ENCODE measurements at regions not wholly inside any gene's neighbourhood (a gene's known extent, or its start where the extent isn't known, plus 50 kb on each side); places are given as distances from the start of the nearest gene placed in this dataset.
A peak's percentile ranks its signal among the peaks of the same experiment; 100 is the strongest.

DNA sequence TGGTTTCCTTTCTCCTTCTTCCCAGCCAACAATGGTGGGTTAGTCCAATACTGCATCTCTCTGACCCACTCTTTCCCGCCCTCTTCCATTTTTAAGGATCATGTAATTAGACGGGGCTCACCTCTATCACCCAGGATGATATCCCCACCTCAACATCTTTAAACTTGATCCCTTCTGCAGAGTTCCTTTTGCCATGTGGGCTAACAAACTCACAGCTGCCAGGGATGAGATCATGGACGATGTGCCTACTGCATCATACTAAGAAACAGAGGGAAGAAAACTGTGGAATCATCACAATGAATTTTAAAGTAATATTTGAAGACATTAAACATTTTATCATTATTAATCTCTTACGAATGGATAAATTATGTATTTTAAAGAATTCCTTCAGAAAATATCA is 183.5 kb downstream of the RDH14 start:
- H3K4me3 ChIP-seq (ENCODE audit: low read depth, low read length), result no peak overlapping the region
- DNase-seq (ENCODE audit: low read depth), result no peak
- TF ChIP-seq, protein P1, sequence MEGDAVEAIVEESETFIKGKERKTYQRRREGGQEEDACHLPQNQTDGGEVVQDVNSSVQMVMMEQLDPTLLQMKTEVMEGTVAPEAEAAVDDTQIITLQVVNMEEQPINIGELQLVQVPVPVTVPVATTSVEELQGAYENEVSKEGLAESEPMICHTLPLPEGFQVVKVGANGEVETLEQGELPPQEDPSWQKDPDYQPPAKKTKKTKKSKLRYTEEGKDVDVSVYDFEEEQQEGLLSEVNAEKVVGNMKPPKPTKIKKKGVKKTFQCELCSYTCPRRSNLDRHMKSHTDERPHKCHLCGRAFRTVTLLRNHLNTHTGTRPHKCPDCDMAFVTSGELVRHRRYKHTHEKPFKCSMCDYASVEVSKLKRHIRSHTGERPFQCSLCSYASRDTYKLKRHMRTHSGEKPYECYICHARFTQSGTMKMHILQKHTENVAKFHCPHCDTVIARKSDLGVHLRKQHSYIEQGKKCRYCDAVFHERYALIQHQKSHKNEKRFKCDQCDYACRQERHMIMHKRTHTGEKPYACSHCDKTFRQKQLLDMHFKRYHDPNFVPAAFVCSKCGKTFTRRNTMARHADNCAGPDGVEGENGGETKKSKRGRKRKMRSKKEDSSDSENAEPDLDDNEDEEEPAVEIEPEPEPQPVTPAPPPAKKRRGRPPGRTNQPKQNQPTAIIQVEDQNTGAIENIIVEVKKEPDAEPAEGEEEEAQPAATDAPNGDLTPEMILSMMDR (conservative IDR thresholded peaks at IDR 0.05; ENCODE audit: low read depth, low read length), result no peak

DNA sequence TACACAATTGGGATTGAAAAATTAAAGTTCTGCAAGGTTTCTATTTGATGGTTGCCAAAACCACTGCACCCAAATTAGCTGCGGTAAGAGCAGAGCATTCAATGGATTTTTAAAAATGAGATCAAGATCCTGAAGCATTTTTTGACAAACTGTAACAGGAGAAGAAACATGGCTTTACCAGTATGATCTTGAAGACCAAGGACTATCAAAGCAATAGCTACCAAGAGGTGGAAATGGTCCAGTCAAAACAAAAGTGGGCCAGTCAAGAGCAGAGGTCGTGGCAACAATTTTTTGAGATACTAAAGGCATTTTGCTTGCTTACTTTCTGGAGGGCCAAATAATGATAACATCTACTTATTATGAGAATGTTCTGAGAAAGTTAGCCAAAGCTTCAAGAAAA is 186.8 kb downstream of the RDH14 start:
- TF ChIP-seq, protein P1 (conservative IDR thresholded peaks at IDR 0.05; ENCODE audit: low read depth, low read length), result no peak
- peak; percentile 37 for DNase-seq (ENCODE audit: low read depth)
- no peak overlapping the region for H3K4me3 ChIP-seq (ENCODE audit: low read depth, low read length)

DNA sequence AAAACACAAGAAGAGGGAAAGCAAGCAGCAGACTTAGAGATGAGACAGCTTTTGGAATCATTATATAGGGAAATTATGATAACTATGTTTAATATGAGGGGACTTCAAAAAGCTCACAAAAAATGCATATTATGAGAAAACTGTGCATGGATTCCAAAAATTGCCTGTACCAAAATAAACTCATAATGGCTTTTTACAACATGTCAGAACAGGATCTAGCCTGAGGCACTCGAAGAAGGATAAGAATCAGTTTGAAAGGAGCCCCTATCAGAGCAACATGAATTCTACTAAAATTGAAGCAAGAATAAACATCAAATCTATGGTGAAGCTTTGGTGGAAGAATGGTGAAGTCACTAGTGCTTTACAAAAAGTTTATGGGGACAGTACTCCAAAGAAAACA is 187.4 kb downstream of the RDH14 start:
- no peak for DNase-seq (ENCODE audit: low read depth)
- TF ChIP-seq, protein P1 (conservative IDR thresholded peaks at IDR 0.05; ENCODE audit: low read depth, low read length), result no peak
- no peak overlapping the region for H3K4me3 ChIP-seq (ENCODE audit: low read depth, low read length)

DNA sequence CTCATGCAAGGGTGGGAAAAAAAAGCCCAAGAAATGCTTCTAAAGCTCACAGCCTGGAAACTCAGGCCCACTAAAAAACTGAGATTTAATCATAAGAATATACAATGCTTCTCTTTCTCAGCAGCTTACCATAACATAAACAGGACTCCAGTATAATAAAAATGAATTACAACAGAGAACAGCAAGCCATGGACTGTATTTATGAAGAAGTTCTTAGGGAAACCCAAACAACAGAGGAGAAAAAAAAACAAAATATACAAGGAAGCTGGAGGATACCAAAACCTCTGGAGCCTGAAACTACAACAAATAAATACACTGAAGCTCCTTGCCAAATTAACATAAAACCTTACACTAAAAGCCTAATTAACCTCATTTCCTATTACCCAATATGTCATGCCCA is 187.8 kb downstream of the RDH14 start:
- DNase-seq (ENCODE audit: low read depth), result no peak
- TF ChIP-seq, protein P1 (conservative IDR thresholded peaks at IDR 0.05; ENCODE audit: low read depth, low read length), result no peak

DNA sequence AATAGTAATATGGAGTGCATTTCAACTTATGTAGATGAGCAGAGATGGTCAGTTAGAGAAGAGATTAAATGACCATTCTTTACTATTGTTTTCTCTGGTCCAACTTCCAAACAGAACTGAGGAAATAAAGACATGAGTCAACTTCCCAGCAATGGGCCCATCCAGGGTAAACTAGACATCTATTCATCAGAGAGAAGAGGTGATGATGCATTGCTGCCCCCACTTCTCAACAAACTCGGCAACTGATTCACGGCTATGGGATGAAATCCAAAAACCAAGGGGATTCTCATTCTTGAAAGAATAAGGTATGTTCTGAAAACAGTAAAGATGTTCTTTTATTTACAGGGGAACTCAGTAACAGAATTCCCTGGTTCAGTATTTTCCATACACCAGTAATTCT is 190.7 kb downstream of the RDH14 start:
- TF ChIP-seq, protein P1 (conservative IDR thresholded peaks at IDR 0.05; ENCODE audit: low read depth, low read length), result no peak
- DNase-seq (ENCODE audit: low read depth), result peak; percentile 54
- no peak overlapping the region for H3K4me3 ChIP-seq (ENCODE audit: low read depth, low read length)

More for the DNA sequence above, 187.8 kb downstream of the RDH14 start:
- no peak overlapping the region for H3K4me3 ChIP-seq (ENCODE audit: low read depth, low read length)

DNA sequence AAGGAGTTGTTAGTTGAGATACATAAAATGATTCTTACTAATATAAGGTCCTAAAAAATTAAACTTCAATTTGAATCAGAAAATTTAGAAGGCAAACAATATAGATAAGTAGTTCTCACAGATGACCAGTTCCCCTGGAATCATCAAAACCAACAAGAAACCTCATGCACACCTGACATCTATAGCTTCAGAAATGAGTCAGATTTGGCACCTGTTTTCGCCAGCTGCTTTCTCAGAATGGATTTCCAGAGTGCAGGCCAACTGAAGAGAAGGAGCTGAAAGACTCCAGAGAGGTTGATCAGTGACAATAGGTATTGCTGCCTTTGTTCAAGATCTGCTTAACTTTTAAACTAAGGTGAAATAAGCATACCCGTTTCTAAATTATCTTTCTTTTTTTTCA is 192.4 kb downstream of the RDH14 start:
- no peak for DNase-seq (ENCODE audit: low read depth)
- TF ChIP-seq, protein P1 (conservative IDR thresholded peaks at IDR 0.05; ENCODE audit: low read depth, low read length), result no peak

DNA sequence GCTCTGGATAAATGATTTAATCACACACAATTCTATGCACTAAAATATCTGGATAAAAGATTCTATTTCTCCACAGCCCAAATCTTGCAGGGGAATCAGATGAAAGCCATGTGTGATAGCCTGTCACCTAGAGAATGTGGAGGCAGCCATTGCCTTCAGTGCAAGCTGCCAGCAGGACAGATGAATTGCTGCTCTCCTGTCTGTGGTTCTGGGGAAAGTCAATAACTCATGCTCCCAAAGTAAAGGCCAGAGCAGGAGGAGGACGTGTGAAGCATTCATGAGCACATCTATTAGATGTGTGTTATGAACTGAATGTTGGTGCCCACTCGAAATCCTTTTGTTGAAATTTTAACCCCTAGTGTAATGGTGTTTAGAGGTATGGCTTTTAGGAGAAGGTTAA is 195.1 kb downstream of the RDH14 start:
- no peak overlapping the region for H3K4me3 ChIP-seq (ENCODE audit: low read depth, low read length)
- no peak for DNase-seq (ENCODE audit: low read depth)
- TF ChIP-seq, protein P1 (conservative IDR thresholded peaks at IDR 0.05; ENCODE audit: low read depth, low read length), result no peak

More for the DNA sequence above, 192.4 kb downstream of the RDH14 start:
- H3K4me3 ChIP-seq (ENCODE audit: low read depth, low read length), result no peak overlapping the region

All from choroid plexus epithelial cell (primary cell).